GM12891 (cell line): ENCODE measurements at regions not wholly inside any gene's neighbourhood (a gene's known extent, or its start where the extent isn't known, plus 50 kb on each side); places are given as distances from the start of the nearest gene placed in this dataset.
"Not testable (repeated sequence)": the region's sequence is repeated elsewhere in the genome, so short reads cannot be mapped to it uniquely, and the experiment has no call there.

ENCODE experiments used
- DNase-seq: peaks from one replicate; pipeline ENCODE4 v3.0.0; 2011; ENCODE audit warnings: low spot score; ENCODE audit not compliant: insufficient read length
- FAIRE-seq: peaks from 2 replicates; lab custom pipeline; 2011; peaks lifted over from hg19 to GRCh38; lab: Jason Lieb, UNC
- PAX5 ChIP-seq: IDR thresholded peaks from 2 replicates; pipeline ENCODE4 v1.6.1; 2011; ENCODE audit warnings: low read length, moderate library complexity, mild to moderate bottlenecking; ENCODE audit not compliant: insufficient read depth, severe bottlenecking
- POLR2A ChIP-seq: IDR thresholded peaks from 2 replicates; pipeline ENCODE4 v1.6.1; 2011; ENCODE audit warnings: low read depth, low read length, control low read depth
- POLR2AphosphoS5 ChIP-seq: IDR thresholded peaks from 2 replicates; pipeline ENCODE4 v1.6.1; 2011; ENCODE audit warnings: low read depth, low read length, control low read depth
- POU2F2 ChIP-seq: IDR thresholded peaks from 2 replicates; pipeline ENCODE4 v1.6.1; 2011; ENCODE audit warnings: low read depth, mild to moderate bottlenecking, control low read depth, low read length, moderate library complexity
- SPI1 ChIP-seq: IDR thresholded peaks from 2 replicates; pipeline ENCODE4 v1.6.1; 2011; ENCODE audit warnings: low read depth, low read length, control low read depth
- TAF1 ChIP-seq: IDR thresholded peaks from 2 replicates; pipeline ENCODE4 v1.6.1; 2011; ENCODE audit warnings: low read depth, low read length, control low read depth

DNA sequence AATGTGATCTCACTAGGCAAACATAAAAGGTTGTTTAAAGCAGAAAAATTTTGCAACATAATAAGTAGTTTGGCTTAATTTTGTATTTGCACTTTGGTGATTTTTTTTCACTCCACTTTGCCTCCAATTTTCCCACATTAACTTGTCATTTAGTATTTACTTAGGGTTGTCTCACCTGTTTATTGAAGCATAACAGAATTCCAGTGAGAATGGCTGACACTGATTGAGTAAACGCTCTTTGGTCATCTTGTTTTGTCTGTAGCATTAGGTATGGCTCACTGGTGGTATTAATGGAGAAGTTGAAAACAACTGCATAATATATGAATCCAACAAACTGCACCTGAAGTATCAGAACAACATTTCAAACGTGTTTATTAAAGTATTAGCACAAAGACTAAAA lies 799.5 kb upstream of the ADGRL3 start:
- TF ChIP-seq TAF1, result no peak
- no peak for TF ChIP-seq SPI1
- no peak for TF ChIP-seq POLR2AphosphoS5
- TF ChIP-seq POLR2A, result no peak
- TF ChIP-seq PAX5, result no peak
- TF ChIP-seq POU2F2, result no peak
- DNase-seq (no peak), FAIRE-seq (no peak)

- FAIRE-seq (no peak), DNase-seq (no peak)
- TF ChIP-seq POU2F2, result no peak
- no peak for TF ChIP-seq TAF1
Measured at GRCh38 chr4:60404027-60404426, 796.1 kb upstream of the ADGRL3 start.

DNA sequence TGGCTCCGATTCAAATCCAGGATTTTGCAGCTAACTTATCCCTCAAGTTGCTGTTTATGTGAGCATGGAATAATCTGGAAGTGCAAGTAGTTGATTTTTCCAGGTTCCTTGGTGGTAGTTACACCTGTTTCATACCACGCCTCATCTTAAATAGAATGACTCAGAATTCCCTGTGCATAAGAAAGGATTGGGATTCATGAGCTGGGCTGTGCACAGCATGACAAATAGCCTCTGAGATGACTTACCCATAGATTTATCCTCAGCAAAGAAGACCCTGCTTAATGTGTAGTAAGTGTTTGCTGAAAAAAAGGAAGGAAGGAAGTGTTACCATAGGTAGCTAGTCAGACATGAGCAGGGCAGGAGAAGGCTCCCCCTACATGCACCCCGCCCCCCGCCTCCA lies 777.7 kb upstream of the ADGRL3 start:
- TF ChIP-seq POLR2AphosphoS5 (no peak), TAF1 (no peak), POU2F2 (no peak), POLR2A (no peak)
- FAIRE-seq (no peak), DNase-seq (no peak)

GRCh38 chr4:60423573-60424184 lies 776.4 kb upstream of the ADGRL3 start:
- FAIRE-seq, result not testable (repeated sequence)

DNA sequence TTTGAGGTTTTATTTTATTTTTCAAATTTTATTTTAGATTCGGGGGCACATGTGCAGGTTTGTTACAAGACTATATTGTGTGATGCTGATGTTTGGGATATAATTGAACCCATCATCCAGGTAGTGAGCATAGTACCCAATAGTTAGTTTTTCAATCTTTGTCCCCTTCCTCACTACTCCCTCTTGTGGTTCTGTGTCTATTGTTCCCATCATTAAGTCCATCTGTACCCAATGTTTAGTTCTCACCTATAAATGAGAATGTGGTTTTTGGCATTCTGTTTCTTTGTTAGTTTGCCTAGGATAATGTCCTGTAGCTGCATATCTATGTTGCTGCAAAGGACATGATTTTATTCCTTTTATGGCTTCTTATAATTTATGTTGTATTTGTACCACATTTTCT lies 767.2 kb upstream of the ADGRL3 start:
- FAIRE-seq, result no peak
- no peak for TF ChIP-seq PAX5
- no peak for TF ChIP-seq POU2F2
- no peak for TF ChIP-seq SPI1
- no peak for TF ChIP-seq TAF1
- no peak for TF ChIP-seq POLR2AphosphoS5
- no peak for TF ChIP-seq POLR2A
- DNase-seq, result no peak

More at GRCh38 chr4:60423573-60424184, 776.4 kb upstream of the ADGRL3 start:
- not testable (repeated sequence) for DNase-seq

GRCh38 chr4:60443068-60443467 lies 757.1 kb upstream of the ADGRL3 start:
- FAIRE-seq (no peak), DNase-seq (no peak)

GRCh38 chr4:60443796-60444195 lies 756.3 kb upstream of the ADGRL3 start:
- TF ChIP-seq PAX5 (no peak), POLR2AphosphoS5 (no peak), TAF1 (no peak), POU2F2 (no peak)
- no peak for DNase-seq
- no peak for FAIRE-seq

More at GRCh38 chr4:60443068-60443467, 757.1 kb upstream of the ADGRL3 start:
- no peak for TF ChIP-seq TAF1
- TF ChIP-seq SPI1, result no peak
- TF ChIP-seq POLR2AphosphoS5, result no peak
- no peak for TF ChIP-seq PAX5
- TF ChIP-seq POU2F2, result no peak
- TF ChIP-seq POLR2A, result no peak

- no peak for TF ChIP-seq TAF1
- DNase-seq, result no peak
- FAIRE-seq, result no peak
Measured at GRCh38 chr4:60450054-60450453, 750.1 kb upstream of the ADGRL3 start.

DNA sequence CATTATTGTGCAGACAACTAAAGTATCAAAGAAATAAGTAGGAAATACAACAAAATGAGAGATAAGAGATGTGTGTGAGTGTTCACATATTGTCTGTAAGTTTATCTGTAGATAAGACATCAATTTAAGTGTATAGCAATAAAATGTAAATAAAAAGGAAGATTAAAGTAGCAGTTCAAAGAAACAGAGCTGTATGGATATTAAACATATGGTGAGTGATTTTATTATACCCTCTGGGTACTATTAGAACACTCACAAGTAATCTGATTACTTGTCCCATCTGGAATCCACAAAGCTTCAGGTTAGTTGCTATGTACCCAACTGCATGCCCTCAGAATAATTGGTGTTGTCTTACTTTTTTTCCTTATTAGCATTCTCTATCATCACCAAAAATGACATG lies 747.9 kb upstream of the ADGRL3 start:
- TF ChIP-seq SPI1, result no peak
- TF ChIP-seq PAX5, result no peak
- no peak for TF ChIP-seq POU2F2
- no peak for TF ChIP-seq TAF1
- no peak for TF ChIP-seq POLR2A
- no peak for TF ChIP-seq POLR2AphosphoS5
- DNase-seq, result no peak
- FAIRE-seq, result no peak

DNA sequence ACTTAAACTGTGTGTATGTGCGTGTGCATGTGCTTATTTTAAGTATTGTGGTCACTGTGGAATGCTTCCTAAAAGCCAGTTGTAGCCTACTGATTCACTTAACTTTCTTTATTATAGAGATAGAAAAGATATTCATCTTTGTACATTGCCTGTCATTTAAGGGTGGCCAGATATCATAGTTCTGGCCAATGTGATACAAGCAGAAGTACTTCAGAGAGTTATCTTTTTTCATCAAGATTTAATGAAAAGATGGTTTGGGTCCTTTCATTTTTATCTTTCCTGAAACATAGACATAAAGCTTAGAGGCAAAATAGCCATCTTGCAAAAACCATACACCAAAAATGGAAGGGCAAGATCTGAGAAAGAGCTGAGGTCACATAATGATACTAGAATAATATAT lies 744.7 kb upstream of the ADGRL3 start:
- DNase-seq, result no peak
- no peak for FAIRE-seq
- TF ChIP-seq TAF1, result no peak
- TF ChIP-seq PAX5, result no peak
- no peak for TF ChIP-seq POLR2A
- no peak for TF ChIP-seq POLR2AphosphoS5
- no peak for TF ChIP-seq POU2F2
- no peak for TF ChIP-seq SPI1

GRCh38 chr4:60461551-60461950 lies 738.6 kb upstream of the ADGRL3 start:
- no peak for TF ChIP-seq POU2F2
- no peak for TF ChIP-seq TAF1
- TF ChIP-seq POLR2AphosphoS5, result no peak
- TF ChIP-seq POLR2A, result no peak
- no peak for TF ChIP-seq SPI1
- TF ChIP-seq PAX5, result no peak
- no peak for FAIRE-seq
- DNase-seq, result no peak
